ENCODE measurements at regions not wholly inside any gene's neighbourhood (a gene's known extent, or its start where the extent isn't known, plus 50 kb on each side); places are given as distances from the start of the nearest gene placed in this dataset.

DNA sequence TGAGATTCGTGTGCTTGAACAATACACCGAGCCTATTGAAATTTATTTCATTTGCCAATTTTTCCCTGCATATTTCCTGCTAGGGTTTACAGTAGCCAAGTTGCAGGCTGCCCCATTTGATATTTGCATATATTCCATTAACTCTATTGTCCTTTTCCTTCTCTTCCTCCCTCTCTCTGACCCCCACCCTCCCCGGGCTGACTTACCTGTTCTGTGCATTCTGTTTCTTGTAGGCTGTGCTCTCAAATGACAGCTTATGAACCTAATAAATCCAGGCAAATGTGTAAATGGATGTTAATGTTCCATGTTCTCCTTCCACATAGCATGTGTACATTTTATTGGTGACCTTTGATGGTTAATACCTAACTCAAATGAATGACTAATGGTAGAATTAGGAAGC, 1169.2 kb upstream of the WWC1 start:
- FAIRE-seq, result no peak
- DNase-seq (ENCODE audit: low spot score), result no peak

- DNase-seq (ENCODE audit: low spot score) (no peak), FAIRE-seq (no peak)
Measured at GRCh38 chr5:167123126-167123525, 1168.3 kb upstream of the WWC1 start.

GRCh38 chr5:167128581-167128980, 1162.9 kb upstream of the WWC1 start:
- DNase-seq (ENCODE audit: low spot score) (no peak), FAIRE-seq (no peak)

GRCh38 chr5:167140548-167141291, 1150.7 kb upstream of the WWC1 start:
- FAIRE-seq (no peak), DNase-seq (ENCODE audit: low spot score) (no peak)

DNA sequence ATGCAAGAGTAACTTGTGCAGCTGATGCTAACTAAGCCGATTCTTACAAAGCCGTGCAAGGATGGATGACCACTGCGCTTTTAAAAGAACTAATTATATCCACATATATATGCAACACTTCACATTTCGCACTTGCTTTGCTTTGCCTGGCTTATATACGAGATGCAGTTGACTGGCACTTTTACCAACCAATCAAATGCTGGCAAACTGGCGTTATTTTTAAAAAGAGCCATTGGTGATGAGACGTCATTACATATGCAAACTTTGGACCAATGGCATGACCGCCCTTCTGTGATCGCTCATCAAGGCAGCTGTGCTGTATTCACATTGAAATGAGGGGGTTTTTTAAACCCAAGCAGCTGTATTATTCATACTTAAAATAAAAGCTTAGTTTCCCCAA, 1147.7 kb upstream of the WWC1 start:
- DNase-seq (ENCODE audit: low spot score), result no peak
- no peak for FAIRE-seq

DNA sequence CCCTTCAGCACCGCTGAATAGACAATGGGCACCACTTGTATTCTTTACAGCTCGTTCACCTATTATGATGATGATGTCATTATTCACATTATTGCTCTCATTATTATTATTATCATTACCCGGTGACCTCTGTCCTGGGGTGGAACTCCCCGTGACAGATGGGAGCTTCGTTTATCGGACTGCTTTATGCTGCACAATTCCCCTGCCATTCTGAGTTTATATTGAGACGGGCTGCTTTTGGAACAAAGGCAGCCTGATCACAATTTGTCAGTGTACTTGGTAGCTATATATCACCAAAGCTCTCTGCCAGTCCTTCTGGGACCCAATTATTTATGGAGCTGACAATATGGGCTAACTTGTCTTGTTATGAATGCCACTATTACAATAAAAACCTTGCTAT, 1145.6 kb upstream of the WWC1 start:
- FAIRE-seq (no peak), DNase-seq (ENCODE audit: low spot score) (no peak)

DNA sequence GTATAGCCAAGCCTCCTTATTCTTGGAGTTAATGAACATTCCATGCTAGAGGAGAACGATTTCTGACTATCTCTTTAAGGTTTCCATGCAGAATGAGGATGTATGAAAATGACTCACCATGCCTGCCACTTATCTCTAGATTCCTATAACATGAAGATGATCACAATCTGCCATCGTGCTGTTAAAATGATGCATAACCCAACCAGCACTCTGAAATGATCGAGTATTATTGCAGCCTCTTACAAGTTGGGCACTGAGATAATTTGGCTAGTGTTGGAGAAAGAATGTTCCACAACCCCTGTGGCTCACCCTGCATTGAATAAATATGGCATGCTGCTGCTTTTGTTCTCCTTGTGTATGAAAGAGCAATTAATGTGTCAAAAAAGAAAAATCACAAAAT, 1143.6 kb upstream of the WWC1 start:
- DNase-seq (ENCODE audit: low spot score), result no peak
- no peak for FAIRE-seq

- FAIRE-seq (no peak), DNase-seq (ENCODE audit: low spot score) (no peak)
Measured at GRCh38 chr5:167150661-167151060, 1140.8 kb upstream of the WWC1 start.

DNA sequence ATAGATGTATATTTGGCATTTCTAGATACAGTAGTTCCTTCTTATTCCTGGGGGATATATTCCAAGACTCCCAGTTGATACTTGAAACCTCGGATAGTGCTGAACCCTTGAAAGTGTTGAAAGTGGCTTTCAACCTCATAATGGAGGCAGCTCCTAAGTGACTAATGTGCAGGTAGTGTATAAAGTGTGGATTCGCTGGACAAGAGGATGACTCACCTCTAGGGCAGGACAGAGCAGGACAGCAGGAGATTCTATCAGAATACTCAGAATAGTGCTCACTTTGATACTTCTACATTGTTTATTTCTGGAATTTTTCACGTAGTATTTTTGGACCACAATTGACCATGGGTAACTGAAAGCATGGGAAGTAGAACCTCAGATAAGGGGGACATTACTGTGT, 1138.9 kb upstream of the WWC1 start:
- FAIRE-seq (no peak), DNase-seq (ENCODE audit: low spot score) (no peak)

GRCh38 chr5:167155387-167156005, 1135.9 kb upstream of the WWC1 start:
- DNase-seq (ENCODE audit: low spot score) (no peak), FAIRE-seq (no peak)

DNA sequence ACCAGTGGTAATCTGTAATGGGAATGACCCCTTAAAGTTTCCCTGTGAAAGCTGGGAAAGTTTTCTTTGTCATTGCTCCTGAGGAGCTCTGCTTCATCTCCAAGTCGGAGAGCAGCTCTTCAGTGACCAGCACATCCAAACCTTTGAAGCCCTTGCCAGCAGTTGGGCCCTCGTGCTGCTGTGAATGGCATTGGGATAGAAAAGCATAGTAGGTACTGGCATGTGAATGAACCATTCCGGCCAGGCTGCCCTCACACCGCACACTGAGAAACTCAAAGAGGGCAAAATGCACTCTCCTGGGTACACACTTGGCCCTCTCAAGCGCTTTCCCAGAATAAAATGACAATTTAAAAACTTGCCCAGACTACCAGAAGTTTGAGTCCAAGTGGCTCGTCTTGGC, 1135.0 kb upstream of the WWC1 start:
- FAIRE-seq (no peak), DNase-seq (ENCODE audit: low spot score) (no peak)

DNA sequence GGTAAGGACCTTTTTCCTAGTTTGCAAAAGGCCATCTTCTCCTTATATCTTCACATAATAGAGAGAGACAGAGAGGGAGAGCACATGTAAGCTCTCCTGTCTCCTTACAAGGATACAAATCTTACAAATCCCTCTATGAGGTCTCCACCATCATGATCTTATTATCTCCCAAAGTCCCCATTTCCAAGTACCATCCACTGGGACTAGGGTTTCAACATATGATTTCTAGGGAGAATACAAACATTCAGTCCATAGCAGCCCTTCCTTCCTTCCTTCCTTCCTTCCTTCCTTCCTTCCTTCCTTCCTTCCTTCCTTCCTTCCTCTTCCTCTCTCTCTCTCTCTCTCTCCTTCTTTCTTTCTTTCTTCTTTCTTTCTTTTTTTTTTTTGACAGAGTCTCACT, 1132.9 kb upstream of the WWC1 start:
- no peak for FAIRE-seq
- DNase-seq (ENCODE audit: low spot score), result no peak

- FAIRE-seq, result no peak
Measured at GRCh38 chr5:167160388-167160787, 1131.1 kb upstream of the WWC1 start.

GRCh38 chr5:167166696-167167095, 1124.7 kb upstream of the WWC1 start:
- FAIRE-seq (no peak), DNase-seq (ENCODE audit: low spot score) (no peak)

More at GRCh38 chr5:167160388-167160787, 1131.1 kb upstream of the WWC1 start:
- DNase-seq (ENCODE audit: low spot score), result no peak

DNA sequence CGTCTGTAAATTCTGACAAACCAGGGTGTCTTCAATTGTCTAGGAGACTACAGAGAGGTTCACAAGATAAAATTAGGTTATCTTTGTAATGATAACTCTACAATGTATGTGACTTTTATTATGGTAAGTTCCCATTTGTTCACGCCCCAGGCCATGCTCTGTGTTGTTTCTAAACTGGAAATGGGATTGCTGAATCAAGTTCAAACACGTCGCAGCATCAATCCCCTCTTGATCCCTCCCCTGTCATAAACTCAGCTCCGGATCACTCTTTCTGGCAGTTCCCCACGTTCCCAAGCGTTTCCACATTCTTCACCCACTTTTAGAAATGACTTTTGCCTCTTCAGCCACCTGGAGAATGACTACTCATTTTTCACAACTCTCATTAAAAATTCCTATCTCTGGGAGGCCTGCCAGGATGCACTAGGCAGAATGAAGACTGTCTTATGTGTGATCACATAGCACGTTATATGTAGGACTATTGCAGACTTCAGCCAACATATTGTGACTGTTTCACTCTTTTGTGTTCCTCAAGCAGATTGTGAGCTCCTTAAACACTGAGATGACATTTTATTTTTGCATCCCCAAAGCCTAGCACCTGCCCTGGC, 1124.2 kb upstream of the WWC1 start:
- DNase-seq (ENCODE audit: low spot score) (no peak), FAIRE-seq (no peak)

- no peak for FAIRE-seq
- no peak for DNase-seq (ENCODE audit: low spot score)
Measured at GRCh38 chr5:167168971-167169370, 1122.5 kb upstream of the WWC1 start.

DNA sequence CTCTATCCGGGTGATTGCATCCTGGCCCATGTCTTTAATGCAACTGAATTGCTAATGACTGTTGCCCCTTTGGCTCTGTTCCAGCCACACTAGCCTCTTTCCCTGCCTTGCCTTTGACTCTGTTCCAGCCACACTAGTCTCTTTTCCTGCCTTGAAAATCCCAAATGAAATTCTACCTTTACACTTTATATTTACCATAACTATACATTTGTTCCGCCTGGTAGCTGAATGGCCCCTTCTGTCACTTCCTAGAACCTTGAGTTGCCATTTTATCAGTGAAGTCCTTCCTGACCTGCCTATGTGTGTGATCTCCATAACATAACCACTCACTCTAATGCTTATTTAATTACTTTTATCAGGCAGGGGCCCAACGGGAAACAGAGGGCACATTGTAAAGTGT, 1120.4 kb upstream of the WWC1 start:
- FAIRE-seq (no peak), DNase-seq (ENCODE audit: low spot score) (no peak)

DNA sequence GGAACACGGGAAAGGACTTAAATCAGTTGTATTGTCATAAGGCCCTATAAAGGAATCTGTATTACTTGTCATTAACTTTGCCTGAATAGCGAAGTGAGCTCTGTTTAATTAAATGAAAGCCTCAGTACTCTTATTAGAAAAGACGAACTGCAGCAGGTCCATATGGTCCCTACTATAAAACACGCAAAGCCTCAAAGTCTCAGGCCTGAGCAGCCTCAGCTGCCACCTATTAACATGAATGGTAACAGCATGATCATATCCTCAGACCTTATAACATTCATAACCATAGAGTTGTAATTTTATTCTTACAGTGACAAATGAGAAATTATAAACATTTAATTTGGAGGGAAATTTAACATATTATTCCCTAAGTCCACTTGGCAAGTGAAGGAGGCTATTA, 1113.7 kb upstream of the WWC1 start:
- no peak for DNase-seq (ENCODE audit: low spot score)
- no peak for FAIRE-seq

- no peak for FAIRE-seq
- DNase-seq (ENCODE audit: low spot score), result no peak
Measured at GRCh38 chr5:167180906-167181305, 1110.5 kb upstream of the WWC1 start.

- FAIRE-seq, result no peak
- no peak for DNase-seq (ENCODE audit: low spot score)
Measured at GRCh38 chr5:167205881-167206280, 1085.6 kb upstream of the WWC1 start.

DNA sequence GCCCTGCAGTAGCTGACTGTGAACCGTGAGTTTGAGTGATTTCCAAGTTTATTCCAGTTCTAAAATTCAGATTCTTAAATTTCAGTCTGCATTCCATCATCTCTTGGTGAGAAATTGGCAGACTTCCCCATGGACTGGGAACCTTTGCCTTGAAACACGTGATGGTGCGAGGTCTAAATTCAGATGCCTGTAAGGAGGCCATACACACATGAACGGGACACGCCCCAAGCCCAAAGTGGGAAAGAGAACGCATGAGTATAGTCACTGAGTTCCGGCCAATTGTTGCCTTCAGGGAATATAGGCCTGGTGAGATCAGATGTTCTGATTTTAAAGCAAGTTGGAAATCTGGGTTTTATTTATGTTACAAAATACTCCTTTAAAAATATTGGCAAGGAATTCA, 1084.4 kb upstream of the WWC1 start:
- no peak for FAIRE-seq
- no peak for DNase-seq (ENCODE audit: low spot score)

- DNase-seq (ENCODE audit: low spot score), result peak; percentile 88
- FAIRE-seq, result peak; percentile 88
Measured at GRCh38 chr5:167208911-167209310, 1082.5 kb upstream of the WWC1 start.

All from RCC 7860 (cell line).